Embryonic facial prominence (tissue), 1 donor: ENCODE measurements at regions not wholly inside any gene's neighbourhood (a gene's known extent, or its start where the extent isn't known, plus 50 kb on each side); places are given as distances from the start of the nearest gene placed in this dataset.

Experiments
- DNase-seq: peaks from one replicate; pipeline ENCODE4 v3.0.0-alpha.2; 2016; ENCODE audit errors: extremely low spot score

DNA sequence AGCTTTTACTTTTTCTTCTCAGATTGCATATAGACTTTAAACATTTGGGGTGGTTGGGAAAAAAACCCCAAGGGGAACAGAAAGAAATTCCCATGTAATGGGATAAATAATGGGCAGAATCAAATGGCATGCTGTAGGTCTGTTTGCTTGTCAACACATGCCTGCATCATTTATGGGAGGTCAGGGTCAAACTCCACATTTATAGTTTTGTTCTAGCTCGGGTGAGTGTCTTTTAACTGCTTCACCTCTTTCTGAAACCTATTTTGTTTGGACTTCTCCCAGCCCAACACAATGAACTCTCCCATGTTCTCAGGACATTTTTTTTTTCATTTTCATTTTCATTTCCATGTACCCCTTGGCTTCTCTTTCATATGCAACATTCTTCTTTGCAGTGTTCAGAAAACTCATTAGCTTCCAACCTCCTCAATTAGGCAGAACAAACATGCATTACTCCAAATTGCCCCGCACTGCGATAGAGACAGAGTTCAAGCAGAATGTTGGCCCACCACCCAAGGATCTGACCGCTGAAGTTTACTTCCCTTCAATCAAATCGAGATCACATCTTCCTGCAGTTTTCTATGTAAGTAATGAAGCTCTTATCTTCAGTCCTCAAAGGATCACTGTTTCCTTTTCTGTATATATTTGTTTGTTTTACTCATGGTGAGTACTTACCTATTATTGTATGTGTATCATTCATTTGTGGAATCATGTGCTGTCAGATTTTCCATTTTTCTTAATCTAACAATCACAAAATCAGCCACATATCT, 354.6 kb downstream of the ZSWIM6 start:
- DNase-seq = no peak

- no peak for DNase-seq
Observed at GRCh38 chr5:61687371-61687770, 355.3 kb downstream of the ZSWIM6 start.

DNA sequence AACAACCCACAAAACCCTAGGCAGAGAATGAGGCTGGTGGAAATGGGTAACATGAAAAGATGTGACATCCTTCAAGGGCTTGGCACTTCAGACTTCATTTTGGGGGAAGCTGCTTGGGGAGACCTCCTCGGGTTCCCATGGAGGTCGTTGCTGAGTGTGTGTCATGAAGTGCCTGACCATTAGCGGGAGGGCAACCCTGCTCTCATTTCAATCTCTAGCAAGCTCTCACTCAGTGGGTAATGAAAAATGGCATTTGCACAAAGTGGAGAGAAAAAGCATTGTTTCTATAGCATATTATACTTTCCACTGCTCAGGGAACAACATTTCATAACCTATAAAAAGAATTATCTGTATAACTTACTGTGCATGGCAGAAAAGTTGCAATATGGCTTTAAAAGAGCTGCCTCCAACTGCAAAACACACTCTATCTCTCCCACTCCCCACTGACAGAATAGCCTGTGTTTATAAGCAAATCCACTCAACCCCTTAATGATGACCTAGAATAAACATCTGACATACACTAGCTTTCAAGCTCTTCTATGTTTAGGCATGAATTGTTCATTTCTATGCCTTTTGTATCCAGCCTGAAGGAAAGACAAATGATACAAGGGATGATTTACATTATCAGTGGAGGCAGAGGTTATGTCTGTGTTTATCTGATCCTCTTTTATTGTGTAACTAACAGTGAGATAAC, 357.2 kb downstream of the ZSWIM6 start:
- no peak for DNase-seq

DNA sequence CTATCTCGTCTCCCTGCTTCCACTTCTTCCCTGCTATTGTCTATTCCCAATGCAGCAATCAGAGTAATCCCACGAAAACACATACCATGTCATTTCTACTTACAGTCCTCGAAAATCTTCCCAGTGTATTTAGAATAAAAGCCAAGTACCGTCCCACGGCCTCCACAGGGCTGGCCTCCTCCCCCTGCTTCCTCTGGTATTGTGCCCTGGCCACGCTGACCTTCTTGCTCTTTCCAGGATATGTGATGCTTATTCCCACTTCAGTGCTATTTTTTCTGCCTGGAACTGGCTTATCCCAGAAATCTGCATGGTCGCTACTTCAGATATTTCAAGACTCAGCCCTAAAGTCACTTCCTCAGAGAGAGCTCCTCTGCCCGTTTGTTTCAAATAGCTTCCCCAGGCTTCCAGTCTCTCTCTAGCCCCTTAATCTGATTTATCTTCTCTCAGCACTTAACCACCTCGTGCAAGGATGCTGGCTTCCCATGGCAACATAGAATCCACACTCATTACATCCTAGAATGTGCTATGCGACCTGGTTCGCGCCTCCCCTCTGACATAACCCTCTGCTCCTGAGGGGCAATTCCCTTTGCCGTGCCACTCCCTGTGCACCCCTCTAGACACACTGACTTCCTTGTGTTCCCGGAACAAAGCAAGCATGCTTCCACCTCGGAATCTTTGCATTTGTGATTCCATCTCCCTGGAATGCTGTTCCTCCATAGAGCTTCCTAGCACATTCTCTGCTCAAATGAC, 365.9 kb downstream of the ZSWIM6 start:
- DNase-seq = no peak

DNA sequence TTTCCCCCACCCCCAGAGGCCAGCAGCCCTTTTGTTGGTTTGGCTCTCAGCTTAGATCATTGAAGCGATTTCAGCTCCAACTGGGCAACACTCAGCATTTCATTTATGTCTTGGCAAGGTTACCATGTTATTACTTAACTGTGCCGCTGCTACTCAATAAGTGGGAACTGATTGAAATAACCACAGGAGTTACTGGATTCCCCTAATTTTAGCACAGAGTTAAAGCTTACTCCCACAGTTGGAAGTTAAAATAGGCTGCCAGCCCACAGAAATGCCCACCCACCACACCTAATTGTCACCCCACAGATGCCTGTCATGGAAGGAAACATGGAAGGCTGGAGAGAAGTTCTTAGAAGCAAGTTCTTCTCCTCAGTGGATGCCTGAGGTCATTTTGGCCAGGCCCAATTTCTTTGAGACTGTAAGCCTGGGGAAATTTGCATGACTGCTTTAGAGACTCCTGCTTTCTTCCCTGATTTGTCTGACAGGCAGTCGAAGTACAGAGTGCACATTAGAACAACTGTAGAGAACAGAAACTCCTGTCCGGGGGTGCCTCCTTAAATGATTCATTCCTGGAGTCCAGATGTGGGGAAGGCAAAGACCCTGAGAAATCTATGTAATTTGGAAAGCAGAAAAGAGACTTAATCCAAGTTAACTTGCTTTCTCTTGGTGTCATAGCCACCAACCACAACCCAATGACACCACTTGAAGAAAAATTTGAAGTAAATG, 370.0 kb downstream of the ZSWIM6 start:
- DNase-seq = peak; percentile 11

DNA sequence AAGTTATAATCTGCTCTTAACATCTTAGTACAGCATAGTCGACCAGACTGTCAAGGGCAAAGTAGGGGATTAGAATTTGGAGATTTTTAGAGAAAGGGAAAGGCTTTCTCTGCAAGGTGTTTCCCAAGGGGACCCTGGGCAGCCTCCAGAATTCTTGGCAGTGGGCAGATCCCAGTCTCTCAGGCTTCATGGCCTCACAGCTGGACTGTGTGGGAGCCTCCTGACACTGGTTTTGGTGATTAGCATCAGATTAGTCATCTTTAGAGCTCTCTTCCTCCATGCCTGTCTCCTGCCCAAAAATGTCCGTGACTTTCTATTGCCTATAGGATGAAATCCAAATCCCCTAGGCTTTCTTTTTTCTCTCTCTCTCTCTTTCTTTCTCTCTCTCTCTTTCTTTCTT, 370.7 kb downstream of the ZSWIM6 start:
- no peak for DNase-seq

DNA sequence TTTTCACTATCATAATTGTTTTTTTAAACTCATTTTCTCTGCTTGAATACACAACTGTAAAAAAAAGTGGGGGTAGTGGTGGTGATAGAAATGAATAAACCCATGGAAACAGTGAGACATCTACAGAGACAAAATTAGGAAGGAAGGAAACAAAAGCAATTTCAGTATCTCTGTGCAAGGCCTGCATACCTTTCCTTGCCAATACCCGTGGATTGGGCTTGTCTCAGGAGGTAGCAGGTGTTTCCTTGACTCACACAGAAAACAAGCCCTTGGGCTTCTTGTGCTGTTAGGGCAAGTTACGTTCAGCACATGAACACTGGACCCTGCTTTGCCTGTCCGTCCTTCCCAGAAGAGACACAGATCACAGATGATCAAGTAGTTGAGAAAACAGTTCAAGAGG, 372.2 kb downstream of the ZSWIM6 start:
- no peak for DNase-seq

DNA sequence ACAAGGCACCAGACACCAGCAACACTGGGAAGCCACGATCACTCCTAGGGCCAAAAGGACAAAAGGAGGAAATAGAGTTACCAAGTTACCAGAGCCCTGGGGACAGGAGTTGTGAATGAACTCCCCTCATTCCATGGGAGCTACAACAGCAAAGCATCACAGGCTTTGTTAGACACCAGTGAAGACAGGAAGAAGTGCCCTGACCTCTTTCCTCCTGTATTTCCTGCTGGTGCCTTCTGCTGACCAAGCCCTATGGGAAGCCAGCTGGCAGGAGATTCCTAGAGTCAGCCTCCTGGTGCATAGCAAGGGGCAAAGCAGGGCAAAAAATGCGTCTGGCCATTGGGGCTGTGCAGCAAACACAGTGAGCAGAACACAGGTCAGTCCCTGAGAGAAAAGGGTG, 374.7 kb downstream of the ZSWIM6 start:
- no peak for DNase-seq

- no peak for DNase-seq
Observed at GRCh38 chr5:61719124-61719523, 387.1 kb downstream of the ZSWIM6 start.

- DNase-seq = no peak
Observed at GRCh38 chr5:61720829-61721228, 388.8 kb downstream of the ZSWIM6 start.

GRCh38 chr5:61724102-61724501, 392.0 kb downstream of the ZSWIM6 start:
- DNase-seq = no peak

DNA sequence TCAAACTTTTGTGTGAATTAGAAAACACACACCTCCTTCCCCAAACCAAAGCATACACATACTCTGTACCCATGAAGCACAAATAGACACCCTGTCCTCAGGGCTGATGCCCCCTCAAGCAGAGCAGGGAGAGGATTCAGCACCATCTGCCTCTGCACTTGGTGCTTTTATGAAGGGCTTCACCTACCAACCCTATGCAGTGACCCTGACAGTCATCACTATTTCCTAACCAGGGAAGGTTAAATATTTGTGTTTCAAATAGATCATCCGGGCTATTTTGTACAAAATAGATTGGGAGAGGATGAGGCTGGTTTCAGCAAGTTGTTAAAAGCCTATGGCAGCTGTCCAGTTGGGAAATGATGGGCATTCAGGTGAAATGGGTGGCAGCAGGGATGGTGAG, 396.2 kb downstream of the ZSWIM6 start:
- DNase-seq = no peak

DNA sequence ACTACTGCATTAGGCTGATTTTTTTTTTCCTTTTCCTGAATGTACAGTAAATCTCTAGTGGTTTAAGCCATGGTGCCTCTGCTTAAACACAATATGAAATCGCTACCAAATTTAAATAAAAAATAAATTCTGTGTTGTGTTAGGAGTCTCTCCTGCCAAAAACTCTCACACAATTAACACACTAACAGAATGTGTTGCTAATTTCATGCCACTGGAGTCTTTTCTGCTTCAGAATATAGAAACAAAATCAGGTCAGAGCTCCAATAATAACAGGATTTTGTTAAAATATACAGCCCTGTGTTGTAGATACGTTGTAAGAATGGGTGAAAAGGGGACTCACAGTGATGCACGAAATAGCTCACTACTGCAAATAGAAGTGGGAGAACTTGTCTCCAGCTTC, 398.8 kb downstream of the ZSWIM6 start:
- no peak for DNase-seq

DNA sequence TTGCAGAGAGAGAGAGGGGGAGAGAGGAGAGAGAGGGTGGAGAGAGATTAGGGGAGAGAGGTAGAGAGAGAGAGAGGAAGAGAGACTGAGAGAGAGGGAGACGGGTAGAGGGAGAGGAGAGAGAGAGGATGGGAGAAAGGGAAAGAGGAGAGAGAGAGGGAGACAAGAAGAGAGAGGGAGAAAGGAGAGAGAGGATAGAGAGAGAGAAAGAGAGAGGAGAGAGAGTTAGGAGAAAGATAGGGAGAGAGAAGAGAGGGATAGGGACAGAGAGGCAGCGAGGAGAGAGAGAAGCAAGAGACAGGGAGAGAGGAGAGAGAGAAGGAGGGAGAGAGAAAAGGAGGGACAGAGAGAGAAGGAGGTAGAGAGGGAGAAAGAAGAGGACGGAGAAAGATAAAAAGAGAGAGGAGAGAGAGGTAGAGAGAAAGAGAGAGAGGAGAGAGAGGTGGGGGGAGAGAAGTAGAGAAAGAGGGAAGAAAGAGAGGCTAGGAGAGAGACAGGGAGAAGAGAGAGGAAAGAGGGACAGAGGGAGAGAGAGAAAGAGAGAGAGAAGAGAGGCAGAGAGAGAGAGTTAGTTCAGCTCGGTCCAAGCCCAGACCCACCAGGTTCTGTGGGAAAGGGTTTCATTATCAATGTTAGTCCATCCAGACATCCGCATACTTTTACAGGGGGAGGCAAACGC, 399.3 kb downstream of the ZSWIM6 start:
- no peak for DNase-seq

DNA sequence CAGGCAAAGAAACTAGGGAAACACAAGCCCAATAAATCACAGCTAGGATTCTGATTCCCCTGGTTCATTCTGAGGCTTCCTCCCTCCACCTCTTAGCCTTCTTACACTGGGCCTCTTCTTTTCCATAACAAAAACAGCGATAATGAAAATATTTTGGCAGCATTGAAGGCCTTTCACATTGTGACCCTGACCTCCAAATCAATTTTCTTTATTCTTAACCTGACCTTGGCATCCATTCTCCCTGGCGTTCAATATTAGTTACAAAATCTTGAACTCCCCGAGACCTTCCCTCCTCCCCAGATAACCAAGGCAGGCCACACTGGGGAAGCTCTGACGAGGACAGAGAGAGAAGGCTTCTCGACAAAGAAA, 399.9 kb downstream of the ZSWIM6 start:
- DNase-seq = no peak

DNA sequence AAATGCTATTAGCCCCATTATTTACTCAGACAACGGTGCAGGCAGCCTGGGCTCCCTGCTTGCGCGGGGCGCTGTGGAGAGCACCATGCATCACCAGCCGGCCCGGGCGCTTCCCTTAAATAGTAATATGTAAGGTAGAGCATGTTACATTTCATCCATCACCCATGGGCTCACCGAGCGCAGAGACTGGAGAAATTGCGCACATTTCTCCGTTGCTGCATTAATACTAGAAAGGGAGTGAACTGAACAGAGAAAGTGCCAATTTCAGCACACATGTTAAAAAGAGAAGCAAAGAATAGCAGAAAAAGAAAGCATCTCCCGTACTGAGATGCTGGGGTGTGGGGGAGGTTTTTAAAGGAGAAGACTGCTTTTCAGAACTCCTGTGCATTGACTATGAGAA, 400.3 kb downstream of the ZSWIM6 start:
- DNase-seq = no peak

GRCh38 chr5:61732796-61733195, 400.7 kb downstream of the ZSWIM6 start:
- DNase-seq = no peak

DNA sequence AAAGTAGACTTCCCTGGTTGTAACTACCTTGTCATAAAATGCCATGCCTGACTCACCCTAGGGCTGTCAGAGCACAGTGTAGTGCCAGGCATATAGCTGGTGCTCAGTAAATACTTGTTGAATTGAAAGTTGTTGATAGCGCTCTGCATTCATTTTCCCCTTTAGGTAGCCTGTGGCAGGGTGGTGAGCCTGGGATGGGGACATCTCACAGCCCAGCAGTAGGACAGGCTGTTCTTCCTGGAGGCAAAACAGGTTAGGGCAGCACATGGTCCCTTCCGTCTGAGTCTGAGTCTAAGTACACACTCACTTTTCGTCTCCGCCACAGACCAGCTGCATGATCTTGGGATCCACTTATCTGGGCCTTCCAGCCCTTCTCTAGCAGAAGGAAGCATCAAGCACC, 401.9 kb downstream of the ZSWIM6 start:
- no peak for DNase-seq

- DNase-seq = no peak
Observed at GRCh38 chr5:61734966-61735365, 402.9 kb downstream of the ZSWIM6 start.

DNA sequence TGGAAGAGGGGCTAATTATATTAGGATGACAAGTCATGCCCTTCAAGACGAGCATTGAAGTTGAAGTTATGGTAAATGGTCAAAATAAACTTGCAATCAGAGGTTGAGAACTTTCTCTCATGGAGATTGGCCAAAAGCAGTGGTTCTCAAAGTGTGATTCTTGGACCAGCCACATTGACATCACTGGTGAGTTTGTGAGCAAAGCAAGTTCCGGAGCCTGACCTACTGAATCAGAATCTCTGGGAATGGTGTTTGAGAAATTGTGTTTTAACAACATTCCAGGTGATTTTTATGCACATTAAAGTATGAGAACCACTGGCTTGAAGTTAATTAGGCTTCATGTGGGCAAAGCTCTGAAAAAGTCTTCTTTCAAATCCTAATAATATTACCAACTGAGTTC, 403.5 kb downstream of the ZSWIM6 start:
- DNase-seq = no peak

DNA sequence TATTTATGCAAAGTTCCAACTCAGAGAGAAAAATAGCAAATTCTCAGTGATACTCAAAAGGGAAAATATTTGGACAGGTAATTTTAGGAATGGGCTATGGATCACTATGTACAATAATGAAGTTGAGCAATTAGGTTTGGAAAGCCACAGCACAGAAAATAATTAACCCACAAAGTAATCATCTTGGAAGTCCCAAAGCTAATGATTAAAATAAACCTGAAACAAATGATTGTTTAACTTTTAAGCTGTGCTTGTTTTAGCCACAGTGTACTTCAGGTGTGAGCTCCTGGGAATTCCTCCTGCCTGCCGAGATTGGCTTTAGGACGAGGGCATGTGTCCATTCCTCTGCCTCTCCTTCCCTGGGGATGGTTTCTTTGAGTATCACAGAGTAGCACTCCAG, 403.9 kb downstream of the ZSWIM6 start:
- DNase-seq = no peak
